NCI-H82 (cell line): ENCODE measurements at regions not wholly inside any gene's neighbourhood (a gene's known extent, or its start where the extent isn't known, plus 50 kb on each side); places are given as distances from the start of the nearest gene placed in this dataset.
A peak's percentile ranks its signal among the peaks of the same experiment; 100 is the strongest.
"Not testable (repeated sequence)": the region's sequence is repeated elsewhere in the genome, so short reads cannot be mapped to it uniquely, and the experiment has no call there.

ENCODE experiments used
- DNase-seq: peaks from one replicate; lab custom pipeline; 2025; lab: John Stamatoyannopoulos, UW

DNA sequence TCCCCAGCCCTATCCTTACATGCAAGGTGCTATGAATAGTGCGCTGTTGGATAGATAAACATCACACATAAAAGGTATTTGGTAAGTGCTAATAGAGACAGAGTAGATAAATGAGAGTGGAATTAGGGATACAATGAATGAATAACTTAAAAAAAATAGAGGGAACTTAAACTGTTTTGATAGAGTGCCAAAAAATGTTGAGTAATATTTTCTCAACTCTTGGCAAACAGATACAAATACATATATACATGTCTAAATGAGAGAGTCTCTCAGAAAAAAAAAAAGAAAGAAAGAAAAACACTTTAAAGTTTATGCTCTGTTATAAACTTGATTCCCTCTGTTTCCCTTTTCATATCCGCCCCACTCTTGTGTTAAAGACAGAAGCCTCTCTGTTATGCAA, 667.4 kb downstream of the ROBO2 start:
- no peak for DNase-seq

DNA sequence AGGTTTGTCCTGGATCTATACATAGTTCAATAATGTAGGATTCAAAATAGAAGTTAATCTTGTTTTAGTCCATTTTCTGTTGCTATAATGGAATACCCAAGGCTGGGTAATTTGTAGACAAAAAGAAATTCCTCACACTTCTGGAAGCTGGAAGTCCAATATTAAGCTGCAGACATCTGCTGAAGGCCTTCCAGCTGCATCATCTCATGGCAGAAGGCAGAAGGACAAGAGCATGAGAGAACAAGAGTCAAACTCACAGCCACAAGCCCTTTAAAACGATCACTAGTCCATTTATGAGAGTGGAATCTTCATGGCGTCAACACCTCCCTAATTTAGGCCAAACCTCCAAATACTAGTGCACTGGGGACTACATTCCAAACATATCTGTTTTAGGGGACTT, 669.3 kb downstream of the ROBO2 start:
- DNase-seq = no peak

DNA sequence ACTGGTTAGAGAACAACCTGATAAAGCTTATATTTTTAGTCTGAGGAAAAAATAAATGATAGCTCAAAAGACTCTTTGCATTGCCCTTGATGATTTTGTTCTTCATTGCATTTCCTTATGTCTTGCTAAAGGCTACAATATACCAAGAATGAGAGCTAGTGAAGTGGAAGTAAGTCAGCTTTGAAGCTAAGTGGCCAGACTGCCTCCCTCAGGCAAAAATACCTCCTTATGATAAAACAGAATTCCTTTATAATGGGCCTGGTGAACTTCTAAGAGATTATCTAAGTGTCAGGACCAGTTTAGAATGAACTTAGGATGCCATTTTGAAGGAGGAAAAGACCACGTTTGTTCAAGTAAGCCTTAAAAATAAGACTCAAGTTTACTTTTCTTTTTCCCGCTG, 678.4 kb downstream of the ROBO2 start:
- DNase-seq = no peak

DNA sequence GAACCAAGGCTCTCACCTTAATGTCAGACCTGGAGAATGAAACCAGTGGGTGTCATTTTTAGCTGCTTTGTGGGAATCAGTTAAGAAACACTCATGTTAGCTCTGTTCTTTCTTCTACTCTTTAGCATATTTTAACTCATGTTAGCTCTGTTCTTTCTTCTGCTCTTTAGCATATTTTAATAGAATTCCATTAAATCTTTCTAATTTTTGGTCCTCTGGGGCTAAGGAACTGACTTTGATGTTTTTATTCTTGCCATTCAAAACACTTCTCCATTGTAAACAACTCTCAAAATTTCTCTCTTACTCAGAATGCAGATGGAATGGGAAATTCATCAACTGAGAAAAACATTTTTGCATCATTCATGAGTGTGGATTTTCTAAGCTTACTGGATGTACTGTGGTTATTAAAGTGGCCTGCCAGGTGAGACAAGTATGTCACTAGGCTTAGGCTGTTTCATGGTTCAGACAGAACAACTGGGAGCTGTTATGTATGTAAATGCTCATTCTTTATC, 680.6 kb downstream of the ROBO2 start:
- DNase-seq = no peak

- DNase-seq = no peak
These were observed 686.6 kb downstream of the ROBO2 start for GRCh38 chr3:77726517-77726916.

DNA sequence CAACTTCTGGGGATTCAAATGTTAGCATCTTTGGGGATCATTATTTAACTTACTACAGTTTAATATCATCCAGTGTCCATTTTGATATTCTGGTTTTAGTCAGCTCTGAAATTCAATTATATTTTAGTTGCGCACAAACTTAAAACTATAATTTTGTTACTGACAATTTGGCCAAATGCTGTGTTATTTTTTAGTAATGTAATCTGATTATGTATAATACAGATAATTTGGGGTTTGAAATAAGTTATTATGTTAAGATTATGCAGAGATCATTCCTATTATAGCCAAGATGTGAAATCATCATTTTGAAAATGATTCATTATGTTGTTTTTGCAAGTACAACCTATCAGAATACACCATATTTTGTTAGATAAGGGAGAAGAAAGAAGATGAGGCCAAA, 706.1 kb downstream of the ROBO2 start:
- DNase-seq = no peak

DNA sequence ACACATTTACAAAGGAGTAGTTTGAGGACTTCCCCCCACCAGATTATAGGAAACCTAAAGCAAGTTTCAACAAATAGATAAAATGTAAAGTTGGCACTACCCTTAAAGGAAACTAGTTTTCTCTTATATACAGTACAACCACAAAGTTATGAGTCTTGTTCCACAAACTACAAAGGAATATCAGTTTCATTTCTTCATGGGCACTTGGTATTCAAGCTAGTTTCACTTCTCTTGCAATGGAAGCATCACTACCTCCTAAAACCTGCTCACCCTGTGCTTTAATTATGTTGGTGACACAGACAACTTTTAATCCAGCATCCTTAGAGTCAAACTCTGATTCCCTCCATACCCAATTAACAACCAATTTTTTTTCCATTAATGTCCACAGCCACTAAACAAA, 707.0 kb downstream of the ROBO2 start:
- DNase-seq = no peak

GRCh38 chr3:77756397-77756975, 716.6 kb downstream of the ROBO2 start:
- not testable (repeated sequence) for DNase-seq

DNA sequence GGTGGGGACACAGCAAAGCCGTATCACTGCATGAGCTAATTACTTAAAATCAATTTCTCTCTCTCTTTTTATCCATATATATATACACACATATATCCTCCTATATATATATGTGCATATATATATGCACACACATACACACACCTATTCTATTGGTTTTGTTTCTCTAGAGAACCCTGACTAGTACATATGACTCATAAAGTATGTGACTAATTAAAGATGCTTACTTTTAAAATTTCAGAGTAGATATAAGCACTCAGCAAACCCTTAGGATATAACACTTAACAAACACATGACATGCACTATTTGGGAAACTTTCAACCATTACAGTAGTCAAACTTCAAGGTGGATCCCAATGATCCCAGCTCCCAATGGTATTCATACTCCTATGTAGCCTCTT, 732.6 kb downstream of the ROBO2 start:
- DNase-seq = no peak

- no peak for DNase-seq
These were observed 733.2 kb downstream of the ROBO2 start for GRCh38 chr3:77773084-77773483.

GRCh38 chr3:77780278-77780996, 740.5 kb downstream of the ROBO2 start:
- peak; percentile 47 for DNase-seq

- no peak for DNase-seq
These were observed 746.3 kb downstream of the ROBO2 start for GRCh38 chr3:77786216-77786615.

- DNase-seq = no peak
These were observed 755.1 kb downstream of the ROBO2 start for GRCh38 chr3:77795013-77795412.

GRCh38 chr3:77799278-77799677, 759.4 kb downstream of the ROBO2 start:
- DNase-seq = no peak

GRCh38 chr3:77800893-77801292, 761.0 kb downstream of the ROBO2 start:
- DNase-seq = no peak

GRCh38 chr3:77807312-77807711, 767.4 kb downstream of the ROBO2 start:
- no peak for DNase-seq

GRCh38 chr3:77814845-77815244, 774.9 kb downstream of the ROBO2 start:
- no peak for DNase-seq

GRCh38 chr3:77815467-77815866, 775.6 kb downstream of the ROBO2 start:
- peak; percentile 42 for DNase-seq

DNA sequence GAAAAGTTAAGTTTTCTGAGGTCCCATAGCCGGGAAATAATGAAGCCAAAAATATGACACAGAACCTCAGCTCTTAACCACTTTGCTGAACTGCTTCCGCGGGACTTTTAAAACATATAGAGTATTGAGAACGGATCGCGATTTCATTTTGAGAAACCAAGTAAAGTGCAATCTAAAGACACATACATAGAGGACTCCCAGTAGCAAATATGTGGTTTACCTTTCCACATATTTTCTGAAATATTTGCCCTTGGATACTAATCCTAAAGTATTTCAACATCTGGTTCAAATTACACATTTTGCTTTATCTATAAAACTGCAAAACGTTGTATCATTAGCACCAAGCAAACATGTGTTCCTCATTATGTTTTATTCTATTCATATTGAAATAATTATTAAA, 776.5 kb downstream of the ROBO2 start:
- DNase-seq = no peak

DNA sequence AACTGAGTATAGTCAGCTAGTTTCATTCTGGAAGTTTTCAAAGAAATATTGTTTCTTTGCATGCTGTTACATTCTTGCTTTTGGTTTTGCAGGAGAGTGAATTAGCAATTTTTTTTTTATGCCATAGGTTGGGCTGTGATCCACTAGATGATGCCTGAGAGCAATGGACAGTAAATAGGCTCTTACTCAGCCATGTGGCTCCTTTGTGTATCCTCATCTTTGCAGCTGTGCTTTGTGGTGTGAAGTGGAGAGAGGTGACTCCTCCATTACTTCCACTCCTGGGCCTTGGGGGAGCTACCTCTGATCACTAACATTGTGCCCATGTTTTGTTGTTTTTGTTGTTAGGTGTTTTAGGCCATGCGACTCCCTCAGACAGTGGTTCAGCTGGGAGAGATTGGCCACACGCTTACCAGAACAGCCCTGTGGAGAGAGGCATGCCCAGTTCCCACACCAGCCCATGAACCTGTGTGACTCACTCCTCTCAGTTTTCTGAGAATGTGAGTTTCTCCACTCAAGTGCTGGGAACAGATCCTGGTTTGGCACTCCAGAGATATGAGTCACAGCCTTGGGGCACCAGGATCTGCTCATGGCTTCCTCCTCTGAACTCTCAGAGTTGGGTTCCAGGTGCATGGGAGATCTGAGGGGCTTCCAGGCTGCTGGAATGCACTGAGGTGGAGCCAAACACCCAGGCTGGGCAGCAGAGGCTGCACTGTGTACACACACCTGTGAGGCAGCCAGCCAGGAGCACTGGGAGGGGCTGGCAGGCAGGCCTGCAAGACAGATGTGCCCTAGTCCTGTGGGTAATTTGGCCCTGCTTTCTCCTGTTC, 785.3 kb downstream of the ROBO2 start:
- no peak for DNase-seq

DNA sequence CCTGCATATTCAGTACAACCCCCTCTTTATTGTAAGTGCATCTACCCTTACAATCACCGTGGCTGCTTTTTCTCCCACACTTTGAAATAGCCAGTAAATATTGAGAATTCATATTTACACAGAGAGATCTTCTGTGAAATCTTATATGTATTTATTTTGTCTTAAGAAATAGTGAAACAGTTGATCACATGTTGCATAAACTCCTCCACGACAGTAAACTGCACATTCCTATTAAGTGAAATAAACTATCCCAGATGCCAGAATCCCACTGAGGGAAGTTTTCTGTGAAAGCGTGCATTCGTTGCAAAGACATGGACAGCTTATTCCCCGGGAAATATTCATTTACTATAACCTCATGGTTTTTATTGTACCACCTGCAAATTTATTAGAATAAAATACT, 796.0 kb downstream of the ROBO2 start:
- no peak for DNase-seq

DNA sequence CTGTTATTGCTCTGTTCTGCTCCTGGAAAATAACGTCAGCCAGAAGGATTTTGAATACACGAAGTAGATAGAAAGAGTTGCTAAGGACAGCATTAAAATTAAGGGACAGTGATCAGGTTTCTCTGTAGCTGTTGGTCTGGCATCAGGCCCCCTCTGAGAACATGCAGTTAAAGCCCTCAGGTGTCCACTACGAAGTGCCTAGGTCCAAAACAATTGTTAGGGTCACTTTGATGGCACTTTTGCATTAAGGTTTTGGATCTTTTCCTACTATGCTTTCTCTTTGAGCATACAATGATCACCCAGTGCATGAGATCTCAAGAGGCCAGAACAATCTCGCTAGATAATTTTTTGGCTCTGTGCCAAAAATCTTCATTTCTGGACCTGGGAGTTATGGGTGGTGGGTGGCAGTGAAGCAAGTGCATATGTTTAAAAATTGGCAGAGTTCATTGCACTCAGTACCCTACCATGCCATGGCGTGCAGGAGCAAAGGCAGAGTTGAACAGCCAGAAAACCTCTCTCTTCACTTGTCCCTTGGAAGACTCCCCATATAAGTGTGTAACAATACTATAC, 797.6 kb downstream of the ROBO2 start:
- no peak for DNase-seq

DNA sequence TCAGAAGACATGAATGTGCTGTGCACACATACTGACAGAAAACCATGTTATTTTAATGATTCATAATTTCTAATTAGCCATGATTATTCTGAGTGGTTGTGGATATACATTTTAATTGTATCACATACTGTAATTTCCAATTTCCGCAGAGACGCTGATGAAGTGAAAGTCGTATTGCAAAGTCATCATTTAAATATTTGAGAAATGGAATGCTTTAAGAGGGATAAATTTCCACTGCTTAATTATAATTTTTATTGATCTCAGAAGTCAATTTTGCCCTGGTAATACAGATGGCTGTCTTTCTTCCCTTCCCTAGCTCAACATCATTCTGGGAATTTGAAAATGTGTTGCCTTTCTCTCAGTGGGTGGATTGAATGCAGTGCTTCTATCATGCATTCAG, 819.3 kb downstream of the ROBO2 start:
- no peak for DNase-seq
